DOHH2 (cell line): ENCODE measurements at regions not wholly inside any gene's neighbourhood (a gene's known extent, or its start where the extent isn't known, plus 50 kb on each side); places are given as distances from the start of the nearest gene placed in this dataset.
A peak's percentile ranks its signal among the peaks of the same experiment; 100 is the strongest.

ENCODE experiments used
- H3F3A ChIP-seq: fragments of 200-600 bp; sonication (generic), shearing (Covaris generic); 2 replicates; pipeline ENCODE4 v1.6.0; 2016; ENCODE audit warnings: antibody characterized with exemption, mild to moderate bottlenecking; ENCODE audit not compliant: control insufficient read depth, insufficient read depth
- H3K27ac ChIP-seq: fragments of 200-600 bp; sonication (generic); 2 replicates; pipeline ENCODE4 v1.5.1; 2014; ENCODE audit warnings: low read depth, mild to moderate bottlenecking, low read length, moderate library complexity
- H3K27me3 ChIP-seq: fragments of 200-600 bp; sonication (generic); 2 replicates; pipeline ENCODE4 v1.6.1; 2014; ENCODE audit warnings: mild to moderate bottlenecking, low read length, mixed read lengths; ENCODE audit not compliant: control insufficient read depth
- H3K36me3 ChIP-seq: fragments of 200-600 bp; sonication (generic); 2 replicates; pipeline ENCODE4 v1.6.1; 2014; ENCODE audit warnings: mild to moderate bottlenecking, low read length, moderate library complexity, mixed read lengths; ENCODE audit not compliant: control insufficient read depth
- H3K4me1 ChIP-seq: fragments of 200-600 bp; sonication (generic); 2 replicates; pipeline ENCODE4 v1.6.1; 2014; ENCODE audit warnings: mild to moderate bottlenecking, low read length, mixed read lengths; ENCODE audit not compliant: control insufficient read depth
- H3K4me2 ChIP-seq: fragments of 200-600 bp; sonication (generic); 2 replicates; pipeline ENCODE4 v1.6.0; 2014; ENCODE audit warnings: mild to moderate bottlenecking, low read length, moderate library complexity
- H3K4me3 ChIP-seq: fragments of 200-600 bp; sonication (generic); 2 replicates; pipeline ENCODE4 v1.5.1; 2014; ENCODE audit warnings: mild to moderate bottlenecking, low read length, mixed read lengths
- H3K79me2 ChIP-seq: fragments of 200-600 bp; sonication (generic); 2 replicates; pipeline ENCODE4 v1.6.1; 2014; ENCODE audit warnings: mild to moderate bottlenecking, low read length, mixed read lengths; ENCODE audit not compliant: control insufficient read depth
- H3K9me2 ChIP-seq: fragments of 200-600 bp; sonication (generic); replicated peaks from 2 replicates; pipeline ENCODE4 v1.6.1; 2014; ENCODE audit warnings: mild to moderate bottlenecking, low read length, mixed read lengths; ENCODE audit not compliant: control insufficient read depth
- H3K9me3 ChIP-seq: fragments of 200-600 bp; sonication (generic); 2 replicates; pipeline ENCODE4 v1.6.1; 2014; ENCODE audit warnings: antibody characterized with exemption, low read length, mixed read lengths; ENCODE audit not compliant: control insufficient read depth, insufficient read depth
- H4K20me1 ChIP-seq: fragments of 200-600 bp; sonication (generic); 2 replicates; pipeline ENCODE4 v1.6.0; 2014; ENCODE audit warnings: low read depth, mild to moderate bottlenecking, antibody characterized with exemption, low read length, moderate library complexity; ENCODE audit not compliant: control insufficient read depth, insufficient read depth
- EZH2phosphoT487 ChIP-seq: fragments of 200-600 bp; sonication (generic); IDR thresholded peaks from 2 replicates; pipeline ENCODE4 v1.6.1; 2017; ENCODE audit warnings: borderline replicate concordance, mild to moderate bottlenecking, antibody characterized with exemption, low read length, moderate library complexity, mixed read lengths
- TF ChIP-seq, protein P1 (sequence below): fragments of 200-600 bp; sonication (generic); IDR thresholded peaks from one replicate; pipeline ENCODE4 v1.5.1; 2014; ENCODE audit warnings: antibody characterized with exemption, mild to moderate bottlenecking, low read depth, low read length; ENCODE audit not compliant: poor library complexity, severe bottlenecking

DNA sequence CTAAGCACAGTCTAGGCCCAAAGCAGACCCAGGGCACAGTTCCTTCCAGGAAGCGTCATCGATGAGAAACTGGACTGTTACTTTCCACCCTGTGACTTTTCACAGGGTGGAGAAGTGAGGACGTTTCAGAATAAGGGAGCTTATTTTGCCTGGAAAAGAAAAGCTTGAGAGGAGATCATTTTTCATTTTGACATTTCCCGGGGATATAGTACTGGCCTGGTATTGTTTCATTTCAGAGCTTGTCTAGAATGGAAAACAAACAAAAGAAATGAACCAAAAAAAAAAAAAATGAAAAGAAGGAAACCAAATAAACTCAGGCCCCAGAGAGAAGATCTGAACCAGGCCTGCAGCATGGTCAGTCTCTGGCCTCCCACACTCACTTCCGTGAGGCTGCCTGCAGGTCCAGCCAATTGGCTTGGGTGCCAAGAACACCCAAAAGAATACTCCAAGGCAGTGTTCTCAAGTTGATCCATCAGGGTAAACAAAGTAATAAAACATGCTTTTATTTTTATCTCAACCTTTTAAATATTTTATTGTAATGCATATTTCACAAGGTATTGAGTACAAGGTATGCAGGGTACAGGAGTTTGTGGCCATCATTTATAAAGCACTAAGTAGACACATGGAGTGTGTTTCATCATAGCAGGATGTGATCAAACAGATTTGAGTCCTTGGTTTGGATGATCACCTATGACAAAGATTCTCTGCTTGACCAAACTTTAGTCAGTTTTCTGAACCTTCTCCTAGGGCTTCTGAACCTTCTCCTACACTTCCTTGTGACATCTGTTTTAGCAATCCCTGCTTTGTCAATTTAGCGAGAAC is 176.9 kb upstream of the GGTLC1 start:
- no peak overlapping the region for H3K27ac ChIP-seq
- H3K4me3 ChIP-seq: no peak overlapping the region
- H3K79me2 ChIP-seq: no peaks in the 10 kb centered on the region
- no peak overlapping the region for H3K4me2 ChIP-seq
- H3K36me3 ChIP-seq: no peaks in the 10 kb centered on the region
- TF ChIP-seq, protein P1, sequence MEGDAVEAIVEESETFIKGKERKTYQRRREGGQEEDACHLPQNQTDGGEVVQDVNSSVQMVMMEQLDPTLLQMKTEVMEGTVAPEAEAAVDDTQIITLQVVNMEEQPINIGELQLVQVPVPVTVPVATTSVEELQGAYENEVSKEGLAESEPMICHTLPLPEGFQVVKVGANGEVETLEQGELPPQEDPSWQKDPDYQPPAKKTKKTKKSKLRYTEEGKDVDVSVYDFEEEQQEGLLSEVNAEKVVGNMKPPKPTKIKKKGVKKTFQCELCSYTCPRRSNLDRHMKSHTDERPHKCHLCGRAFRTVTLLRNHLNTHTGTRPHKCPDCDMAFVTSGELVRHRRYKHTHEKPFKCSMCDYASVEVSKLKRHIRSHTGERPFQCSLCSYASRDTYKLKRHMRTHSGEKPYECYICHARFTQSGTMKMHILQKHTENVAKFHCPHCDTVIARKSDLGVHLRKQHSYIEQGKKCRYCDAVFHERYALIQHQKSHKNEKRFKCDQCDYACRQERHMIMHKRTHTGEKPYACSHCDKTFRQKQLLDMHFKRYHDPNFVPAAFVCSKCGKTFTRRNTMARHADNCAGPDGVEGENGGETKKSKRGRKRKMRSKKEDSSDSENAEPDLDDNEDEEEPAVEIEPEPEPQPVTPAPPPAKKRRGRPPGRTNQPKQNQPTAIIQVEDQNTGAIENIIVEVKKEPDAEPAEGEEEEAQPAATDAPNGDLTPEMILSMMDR: no peak
- no peak for TF ChIP-seq EZH2phosphoT487
- H3K9me2 ChIP-seq: no peaks in the 10 kb centered on the region
- no peaks in the 10 kb centered on the region for H3K4me1 ChIP-seq
- no peaks in the 10 kb centered on the region for H3K27me3 ChIP-seq
- H4K20me1 ChIP-seq: no peaks in the 10 kb centered on the region
- no peaks in the 10 kb centered on the region for H3F3A ChIP-seq
- H3K9me3 ChIP-seq: no peaks in the 10 kb centered on the region

DNA sequence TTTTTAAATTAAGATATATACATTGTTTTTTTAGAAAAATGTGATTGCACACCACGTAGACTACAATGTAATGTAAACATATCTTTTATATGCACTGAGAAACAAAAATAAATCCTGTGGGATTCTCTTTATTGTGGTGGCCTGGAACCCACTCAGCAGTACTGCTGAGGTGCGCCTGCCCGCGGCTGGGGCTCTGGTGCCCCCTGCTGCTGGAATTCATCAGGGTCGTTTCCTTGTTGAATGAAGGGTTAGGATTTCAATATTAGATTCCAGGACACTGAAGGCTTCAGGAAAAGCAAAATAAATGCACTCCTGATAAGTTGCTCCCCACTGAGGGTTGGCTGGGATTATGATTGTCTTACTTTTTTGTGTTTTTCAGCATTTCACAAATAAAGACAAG is 175.8 kb upstream of the GGTLC1 start:
- Histone ChIP-seq H3K27me3 (no peaks in the 10 kb centered on the region), H3K4me3 (no peak overlapping the region), H3K9me3 (no peaks in the 10 kb centered on the region), H3K4me2 (no peak overlapping the region), H3K27ac (no peak overlapping the region), H3K36me3 (no peaks in the 10 kb centered on the region), H3K9me2 (no peaks in the 10 kb centered on the region), H3F3A (no peaks in the 10 kb centered on the region), H3K4me1 (no peaks in the 10 kb centered on the region), H3K79me2 (no peaks in the 10 kb centered on the region), H4K20me1 (no peaks in the 10 kb centered on the region)
- TF ChIP-seq, protein P1: peak; percentile 64
- no peak for TF ChIP-seq EZH2phosphoT487

GRCh38 chr20:24163506-24163905 is 174.9 kb upstream of the GGTLC1 start:
- Histone ChIP-seq H3K4me1 (no peaks in the 10 kb centered on the region), H3K4me2 (no peak overlapping the region), H3F3A (no peaks in the 10 kb centered on the region), H3K4me3 (no peak overlapping the region), H3K9me2 (no peaks in the 10 kb centered on the region), H3K27ac (no peak overlapping the region), H3K36me3 (no peaks in the 10 kb centered on the region), H3K27me3 (no peaks in the 10 kb centered on the region), H4K20me1 (no peaks in the 10 kb centered on the region), H3K79me2 (no peaks in the 10 kb centered on the region), H3K9me3 (no peaks in the 10 kb centered on the region)
- no peak for TF ChIP-seq EZH2phosphoT487

- Histone ChIP-seq H3K79me2 (no peaks in the 10 kb centered on the region), H3K4me2 (no peak overlapping the region), H3K9me3 (no peaks in the 10 kb centered on the region), H4K20me1 (no peaks in the 10 kb centered on the region), H3K36me3 (no peaks in the 10 kb centered on the region), H3K27ac (no peak overlapping the region), H3F3A (no peaks in the 10 kb centered on the region), H3K27me3 (no peaks in the 10 kb centered on the region), H3K9me2 (no peaks in the 10 kb centered on the region), H3K4me1 (no peaks in the 10 kb centered on the region), H3K4me3 (no peak overlapping the region)
- TF ChIP-seq, protein P1: peak; percentile 55
- TF ChIP-seq EZH2phosphoT487: no peak
These were observed 172.1 kb upstream of the GGTLC1 start for GRCh38 chr20:24160563-24161281.
